Cardiac fibroblast (primary cell): ENCODE measurements at regions not wholly inside any gene's neighbourhood (a gene's known extent, or its start where the extent isn't known, plus 50 kb on each side); places are given as distances from the start of the nearest gene placed in this dataset.

ENCODE experiments used
- DNase-seq, 2 donors: peaks; one replicate each; pipeline versions ENCODE4 v3.0.0 to v3.0.0-alpha.2; 2010; ENCODE audit warnings: low read depth in 2 of 2
- H3K4me3 ChIP-seq, 2 donors: replicated peaks in 1 of 2; 1 replicate in 1 of 2; 2 replicates in 1 of 2; pipeline ENCODE4 v1.5.1; 2011; ENCODE audit warnings: low read depth in 2 of 2, low read length in 2 of 2, mild to moderate bottlenecking in 2 of 2, moderate library complexity in 1 of 2
- CTCF ChIP-seq: IDR thresholded peaks from one replicate; pipeline ENCODE4 v1.5.1; 2011; ENCODE audit warnings: low read depth, mild to moderate bottlenecking, low read length, inconsistent platforms

- DNase-seq = no peak
- no peak for TF ChIP-seq CTCF
- no peak overlapping the region for H3K4me3 ChIP-seq
Observed at GRCh38 chr20:57768519-57768918, 58.7 kb upstream of the PMEPA1 start.

- TF ChIP-seq CTCF = no peak
- no peak for DNase-seq
Observed at GRCh38 chr20:57767441-57767840, 57.6 kb upstream of the PMEPA1 start.

GRCh38 chr20:57763235-57763595 lies 53.4 kb upstream of the PMEPA1 start:
- no peak overlapping the region for H3K4me3 ChIP-seq
- DNase-seq = no peak
- TF ChIP-seq CTCF = no peak

More at GRCh38 chr20:57767441-57767840, 57.6 kb upstream of the PMEPA1 start:
- no peak overlapping the region for H3K4me3 ChIP-seq

- no peak for TF ChIP-seq CTCF
- DNase-seq = no peak
- H3K4me3 ChIP-seq = no peak overlapping the region
Observed at GRCh38 chr20:57762531-57763234, 52.9 kb upstream of the PMEPA1 start.

- no peak for DNase-seq
- no peak overlapping the region for H3K4me3 ChIP-seq
- TF ChIP-seq CTCF = no peak
Observed at GRCh38 chr20:57761413-57761734, 51.6 kb upstream of the PMEPA1 start.

- TF ChIP-seq CTCF = no peak
- no peak for DNase-seq
- H3K4me3 ChIP-seq = no peak overlapping the region
Observed at GRCh38 chr20:57760698-57761412, 51.0 kb upstream of the PMEPA1 start.
